ENCODE measurements at regions not wholly inside any gene's neighbourhood (a gene's known extent, or its start where the extent isn't known, plus 50 kb on each side); places are given as distances from the start of the nearest gene placed in this dataset.

DNA sequence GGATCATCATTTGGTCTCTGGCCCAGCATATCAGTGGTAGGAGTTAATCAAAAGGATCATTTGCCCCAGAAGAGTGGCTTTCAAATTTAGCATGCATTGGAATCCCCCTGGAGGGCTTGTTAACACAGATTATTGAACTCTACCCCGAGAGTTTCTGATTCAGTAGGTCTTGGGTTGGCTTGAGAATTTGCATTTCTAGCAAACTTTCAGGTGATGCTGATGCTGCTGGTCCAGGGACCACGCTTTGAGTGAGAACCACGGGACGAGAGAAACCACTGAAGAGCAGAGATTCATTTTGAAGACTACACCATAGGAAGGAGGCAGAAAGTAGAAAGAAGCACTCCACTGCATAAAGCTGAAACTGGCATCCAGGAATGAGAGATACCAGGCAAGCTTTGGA lies 81.3 kb upstream of the DUSP10 start (continued):
- no peak for TF ChIP-seq E2F5 (CRISPR knock-in tag; IDR thresholded peaks at IDR 0.05)
- no peak for TF ChIP-seq AR (CRISPR knock-in tag; IDR thresholded peaks at IDR 0.05)
- TF ChIP-seq NFE2L1 (CRISPR knock-in tag; IDR thresholded peaks at IDR 0.05) = no peak
- TF ChIP-seq ZNF263 (CRISPR knock-in tag; IDR thresholded peaks at IDR 0.05; ENCODE audit: low read depth) = no peak
- no peak for TF ChIP-seq MYBL2 (CRISPR knock-in tag; IDR thresholded peaks at IDR 0.05)
- TF ChIP-seq CTCF (IDR thresholded peaks at IDR 0.05) = no peak
- no peak for TF ChIP-seq MXD4 (CRISPR knock-in tag; IDR thresholded peaks at IDR 0.05; ENCODE audit: borderline replicate concordance)
- TF ChIP-seq USF1 (CRISPR knock-in tag; IDR thresholded peaks at IDR 0.05) = no peak
- no peak for TF ChIP-seq ZMAT4 (CRISPR knock-in tag; IDR thresholded peaks at IDR 0.05)
- TF ChIP-seq, protein P1, sequence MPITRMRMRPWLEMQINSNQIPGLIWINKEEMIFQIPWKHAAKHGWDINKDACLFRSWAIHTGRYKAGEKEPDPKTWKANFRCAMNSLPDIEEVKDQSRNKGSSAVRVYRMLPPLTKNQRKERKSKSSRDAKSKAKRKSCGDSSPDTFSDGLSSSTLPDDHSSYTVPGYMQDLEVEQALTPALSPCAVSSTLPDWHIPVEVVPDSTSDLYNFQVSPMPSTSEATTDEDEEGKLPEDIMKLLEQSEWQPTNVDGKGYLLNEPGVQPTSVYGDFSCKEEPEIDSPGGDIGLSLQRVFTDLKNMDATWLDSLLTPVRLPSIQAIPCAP (CRISPR knock-in tag; IDR thresholded peaks at IDR 0.05) = no peak
- TF ChIP-seq ZNF532 (CRISPR knock-in tag; IDR thresholded peaks at IDR 0.05; ENCODE audit: borderline replicate concordance) = no peak

DNA sequence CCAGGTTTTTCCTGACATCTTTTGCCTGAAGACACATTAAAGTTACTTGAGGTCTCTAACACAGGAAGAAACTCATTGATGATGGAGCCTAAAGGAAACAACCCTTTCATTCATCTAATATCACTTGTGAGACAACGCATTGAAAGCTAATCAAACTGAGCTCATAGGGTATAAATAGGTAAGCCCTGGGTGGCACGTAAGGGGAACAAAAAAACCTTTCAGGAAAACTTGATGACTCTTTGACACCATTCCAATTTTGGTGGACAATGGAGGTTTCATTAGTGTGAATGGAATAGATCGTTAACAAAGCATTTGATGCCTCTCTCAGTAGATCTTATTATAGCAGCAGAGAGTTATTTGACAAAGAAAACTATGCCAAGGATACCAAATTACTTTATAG lies 80.7 kb upstream of the DUSP10 start:
- ATAC-seq = no peak
- Mint-ChIP-seq H3K4me3 (no peak overlapping the region), H3K27ac (no peak overlapping the region), H3K27me3 (ENCODE audit: low read depth) (no peaks in the 10 kb centered on the region), H3K4me1 (peaks cover 12% of the 10 kb centered on the region), H3K36me3 (peaks cover 6% of the 10 kb centered on the region; the same call in 1 of the 2 replicates), H3K9me3 (peaks cover 8% of the 10 kb centered on the region)
- ChIA-PET POLR2A (no interaction called here), CTCF (no interaction called here)
- no peak for DNase-seq (ENCODE audit: low spot score)
- TF ChIP-seq, protein P2, sequence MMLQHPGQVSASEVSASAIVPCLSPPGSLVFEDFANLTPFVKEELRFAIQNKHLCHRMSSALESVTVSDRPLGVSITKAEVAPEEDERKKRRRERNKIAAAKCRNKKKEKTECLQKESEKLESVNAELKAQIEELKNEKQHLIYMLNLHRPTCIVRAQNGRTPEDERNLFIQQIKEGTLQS (CRISPR knock-in tag; conservative IDR thresholded peaks at IDR 0.05) = no peak
- TF ChIP-seq, protein P3, sequence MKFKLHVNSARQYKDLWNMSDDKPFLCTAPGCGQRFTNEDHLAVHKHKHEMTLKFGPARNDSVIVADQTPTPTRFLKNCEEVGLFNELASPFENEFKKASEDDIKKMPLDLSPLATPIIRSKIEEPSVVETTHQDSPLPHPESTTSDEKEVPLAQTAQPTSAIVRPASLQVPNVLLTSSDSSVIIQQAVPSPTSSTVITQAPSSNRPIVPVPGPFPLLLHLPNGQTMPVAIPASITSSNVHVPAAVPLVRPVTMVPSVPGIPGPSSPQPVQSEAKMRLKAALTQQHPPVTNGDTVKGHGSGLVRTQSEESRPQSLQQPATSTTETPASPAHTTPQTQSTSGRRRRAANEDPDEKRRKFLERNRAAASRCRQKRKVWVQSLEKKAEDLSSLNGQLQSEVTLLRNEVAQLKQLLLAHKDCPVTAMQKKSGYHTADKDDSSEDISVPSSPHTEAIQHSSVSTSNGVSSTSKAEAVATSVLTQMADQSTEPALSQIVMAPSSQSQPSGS (CRISPR knock-in tag; IDR thresholded peaks at IDR 0.05; ENCODE audit: borderline replicate concordance, low read depth) = no peak
- TF ChIP-seq TEAD4 (CRISPR knock-in tag; IDR thresholded peaks at IDR 0.05) (no peak), ZNF121 (CRISPR knock-in tag; IDR thresholded peaks at IDR 0.05) (no peak), E2F4 (CRISPR knock-in tag; IDR thresholded peaks at IDR 0.05; ENCODE audit: borderline replicate concordance, low read depth) (no peak), ZBTB21 (CRISPR knock-in tag; IDR thresholded peaks at IDR 0.05; ENCODE audit: borderline replicate concordance) (no peak), USF1 (CRISPR knock-in tag; IDR thresholded peaks at IDR 0.05) (no peak), ZMAT4 (CRISPR knock-in tag; IDR thresholded peaks at IDR 0.05) (no peak)

All from WTC11 (cell line).